ENCODE measurements at regions not wholly inside any gene's neighbourhood (a gene's known extent, or its start where the extent isn't known, plus 50 kb on each side); places are given as distances from the start of the nearest gene placed in this dataset.

DNA sequence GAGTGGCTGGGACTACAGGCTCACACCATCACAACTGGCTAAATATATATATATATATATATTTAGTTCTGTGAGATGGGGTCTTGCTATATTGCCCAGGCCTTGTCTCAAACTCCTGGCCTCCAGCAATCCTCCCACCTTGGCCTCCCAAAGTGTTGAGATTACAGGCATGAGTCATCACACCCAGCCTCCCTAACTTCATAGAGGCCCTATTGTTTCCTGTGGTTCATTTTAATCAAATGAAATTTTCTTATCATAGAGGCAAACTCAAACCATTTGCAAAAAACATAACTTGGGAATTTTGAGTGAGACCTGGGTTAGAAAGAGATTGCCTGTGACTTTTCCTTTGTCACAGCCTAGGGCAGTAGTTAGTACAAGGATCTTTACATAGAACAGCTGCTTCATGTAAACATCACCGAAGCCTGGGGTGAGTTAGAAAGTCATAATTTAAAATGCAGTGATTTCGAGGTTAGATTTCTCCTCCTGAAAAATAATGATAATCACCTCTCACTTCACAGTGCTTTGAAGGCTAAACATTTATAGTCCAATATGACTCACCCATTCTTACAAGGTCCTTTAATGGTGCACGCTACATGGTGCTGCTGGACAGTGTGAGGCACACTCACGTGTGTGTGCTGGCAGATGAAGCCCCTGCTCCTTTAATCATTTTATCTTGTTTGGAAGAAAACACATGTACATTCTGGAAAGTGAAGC, 188.9 kb downstream of the RHOU start:
- TF ChIP-seq CTCF (IDR thresholded peaks at IDR 0.05; ENCODE audit: insufficient read depth, low read length, poor library complexity, severe bottlenecking) = no peak
- Histone ChIP-seq H3K36me3 (ENCODE audit: control insufficient read depth, insufficient read depth, low read length) (no peaks in the 10 kb centered on the region), H3K27me3 (replicated peaks; ENCODE audit: control insufficient read depth, insufficient read depth, low read length) (no peaks in the 10 kb centered on the region; the same call in none of the 2 replicates), H3K4me3 (replicated peaks; ENCODE audit: low read depth, low read length) (no peak overlapping the region)
- DNase-seq (ENCODE audit: extremely low read depth, insufficient read length) = no peak

DNA sequence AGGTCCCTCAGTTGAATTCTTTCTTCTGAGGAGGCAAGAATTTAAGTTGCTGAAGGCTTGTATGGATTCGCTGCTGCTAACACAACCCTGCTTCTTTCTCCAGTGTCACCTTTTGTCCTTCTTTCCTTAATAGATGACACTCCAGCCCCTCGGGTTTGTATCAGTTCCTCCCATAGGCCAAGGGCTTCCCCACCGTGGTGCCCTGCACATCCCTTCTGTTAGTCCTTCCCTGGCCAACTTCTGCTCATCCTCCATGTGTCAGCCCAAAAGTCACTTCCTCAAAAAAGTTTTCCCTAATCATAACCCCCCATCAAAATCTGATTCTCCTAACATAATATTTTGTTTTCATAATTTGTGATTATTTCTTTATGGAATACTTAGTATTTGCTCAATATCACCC, 190.4 kb downstream of the RHOU start:
- Histone ChIP-seq H3K36me3 (ENCODE audit: control insufficient read depth, insufficient read depth, low read length) (no peaks in the 10 kb centered on the region), H3K4me3 (replicated peaks; ENCODE audit: low read depth, low read length) (no peak overlapping the region), H3K27me3 (replicated peaks; ENCODE audit: control insufficient read depth, insufficient read depth, low read length) (peaks cover under 1% of the 10 kb centered on the region)
- DNase-seq (ENCODE audit: extremely low read depth, insufficient read length) = no peak
- TF ChIP-seq CTCF (IDR thresholded peaks at IDR 0.05; ENCODE audit: insufficient read depth, low read length, poor library complexity, severe bottlenecking) = no peak

DNA sequence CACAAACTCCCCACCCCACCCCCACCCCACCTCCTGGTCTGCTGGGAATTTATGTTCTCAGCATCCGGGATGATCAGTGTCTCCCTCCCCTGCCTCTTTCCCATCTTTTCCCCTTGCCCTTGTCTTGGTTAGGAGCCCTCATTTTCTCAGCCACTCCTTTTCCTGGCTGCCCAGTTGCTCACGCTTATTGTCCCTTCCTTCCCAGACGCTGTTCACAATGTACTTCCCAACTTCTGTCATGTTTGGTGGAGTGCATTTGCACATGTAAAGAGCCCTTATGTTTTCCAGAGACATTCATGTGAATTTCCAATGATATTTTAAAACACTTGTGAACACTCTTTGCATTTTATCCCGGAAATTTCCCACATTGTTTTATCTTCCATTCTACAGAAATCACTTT, 192.1 kb downstream of the RHOU start:
- Histone ChIP-seq H3K27me3 (replicated peaks; ENCODE audit: control insufficient read depth, insufficient read depth, low read length) (peaks cover 2% of the 10 kb centered on the region), H3K4me3 (replicated peaks; ENCODE audit: low read depth, low read length) (no peak overlapping the region), H3K36me3 (ENCODE audit: control insufficient read depth, insufficient read depth, low read length) (no peaks in the 10 kb centered on the region)
- DNase-seq (ENCODE audit: extremely low read depth, insufficient read length) = no peak
- no peak for TF ChIP-seq CTCF (IDR thresholded peaks at IDR 0.05; ENCODE audit: insufficient read depth, low read length, poor library complexity, severe bottlenecking)

- Histone ChIP-seq H3K4me3 (replicated peaks; ENCODE audit: low read depth, low read length) (no peak overlapping the region), H3K36me3 (ENCODE audit: control insufficient read depth, insufficient read depth, low read length) (no peaks in the 10 kb centered on the region), H3K27me3 (replicated peaks; ENCODE audit: control insufficient read depth, insufficient read depth, low read length) (peaks cover 2% of the 10 kb centered on the region)
- no peak for DNase-seq (ENCODE audit: extremely low read depth, insufficient read length)
- TF ChIP-seq CTCF (IDR thresholded peaks at IDR 0.05; ENCODE audit: insufficient read depth, low read length, poor library complexity, severe bottlenecking) = no peak
These were observed 192.9 kb downstream of the RHOU start for GRCh38 chr1:228927946-228928898.

GRCh38 chr1:228929476-228930027, 194.3 kb downstream of the RHOU start:
- H3K36me3 ChIP-seq (ENCODE audit: control insufficient read depth, insufficient read depth, low read length) = no peaks in the 10 kb centered on the region
- TF ChIP-seq CTCF (IDR thresholded peaks at IDR 0.05; ENCODE audit: insufficient read depth, low read length, poor library complexity, severe bottlenecking) = no peak
- no peak for DNase-seq (ENCODE audit: extremely low read depth, insufficient read length)
- peaks cover 2% of the 10 kb centered on the region for H3K27me3 ChIP-seq (replicated peaks; ENCODE audit: control insufficient read depth, insufficient read depth, low read length)
- no peak overlapping the region for H3K4me3 ChIP-seq (replicated peaks; ENCODE audit: low read depth, low read length)
